SK-N-SH treated with all-trans-retinoic acid at 6 μM for 48 hours (cell line): ENCODE measurements at regions not wholly inside any gene's neighbourhood (a gene's known extent, or its start where the extent isn't known, plus 50 kb on each side); places are given as distances from the start of the nearest gene placed in this dataset.

Source experiments
- ATAC-seq: fragments of 200-7000 bp; cut with Tn5 transposase; 3 replicates; pipeline ENCODE4 v1.9.1; 2020; ENCODE audit warnings: mild to moderate bottlenecking, moderate library complexity
- ARNTL ChIP-seq: fragments of 450-650 bp; formaldehyde crosslinking; IDR thresholded peaks from 2 replicates; pipeline ENCODE4 v1.5.0; 2020; ENCODE audit warnings: low read depth, mild to moderate bottlenecking, moderate library complexity, borderline replicate concordance
- BACH2 ChIP-seq: fragments of 250-450 bp; sonication (Bioruptor Pico); IDR thresholded peaks from 2 replicates; pipeline ENCODE4 v1.9.0; 2021; ENCODE audit warnings: mild to moderate bottlenecking, borderline replicate concordance
- CREB5 ChIP-seq: fragments of 250-450 bp; sonication (Bioruptor Pico); IDR thresholded peaks from 2 replicates; pipeline ENCODE4 v1.5.1; 2020; ENCODE audit warnings: low read depth, mild to moderate bottlenecking, moderate library complexity
- CSDC2 ChIP-seq: fragments of 250-450 bp; sonication (Bioruptor Pico); IDR thresholded peaks from 2 replicates; pipeline ENCODE4 v1.5.0; 2020; ENCODE audit warnings: mild to moderate bottlenecking, moderate library complexity
- CSRNP3 ChIP-seq: fragments of 250-450 bp; sonication (Bioruptor Pico); IDR thresholded peaks from 2 replicates; pipeline ENCODE4 v1.5.1; 2021; ENCODE audit warnings: mild to moderate bottlenecking, moderate library complexity
- ESRRG ChIP-seq: fragments of 250-450 bp; sonication (Bioruptor Pico); IDR thresholded peaks from 2 replicates; pipeline ENCODE4 v1.6.1; 2021; ENCODE audit warnings: mild to moderate bottlenecking
- GLIS3 ChIP-seq: fragments of 250-450 bp; sonication (Bioruptor Pico); IDR thresholded peaks from 2 replicates; pipeline ENCODE4 v1.5.0; 2020; ENCODE audit warnings: mild to moderate bottlenecking, moderate library complexity
- ISL1 ChIP-seq: fragments of 250-450 bp; sonication (Bioruptor Pico); IDR thresholded peaks from 2 replicates; pipeline ENCODE4 v2.1.2; 2022; ENCODE audit warnings: mild to moderate bottlenecking, moderate library complexity
- OSR1 ChIP-seq: fragments of 250-450 bp; sonication (Bioruptor Pico); IDR thresholded peaks from 2 replicates; pipeline ENCODE4 v1.8.0; 2022; ENCODE audit warnings: moderate library complexity, mild to moderate bottlenecking, inconsistent platforms
- POU6F1 ChIP-seq: fragments of 250-450 bp; sonication (Bioruptor Pico); IDR thresholded peaks from 2 replicates; pipeline ENCODE4 v1.8.0; 2021; ENCODE audit warnings: low read depth, mild to moderate bottlenecking, moderate library complexity, borderline replicate concordance
- PPARA ChIP-seq: fragments of 250-450 bp; sonication (Bioruptor Pico); IDR thresholded peaks from 2 replicates; pipeline ENCODE4 v1.5.0; 2020; ENCODE audit warnings: mild to moderate bottlenecking, borderline replicate concordance
- TCF4 ChIP-seq: fragments of 250-450 bp; sonication (Bioruptor Pico); IDR thresholded peaks from 2 replicates; pipeline ENCODE4 v1.8.0; 2021; ENCODE audit warnings: mild to moderate bottlenecking, moderate library complexity, borderline replicate concordance
- TOX ChIP-seq: fragments of 250-450 bp; sonication (Bioruptor Pico); IDR thresholded peaks from 2 replicates; pipeline ENCODE4 v1.8.0; 2021; ENCODE audit warnings: mild to moderate bottlenecking, moderate library complexity, borderline replicate concordance
- TSHZ2 ChIP-seq: fragments of 250-450 bp; sonication (Bioruptor Pico); IDR thresholded peaks from 2 replicates; pipeline ENCODE4 v1.5.0; 2020; ENCODE audit warnings: mild to moderate bottlenecking, moderate library complexity
- ZC3H10 ChIP-seq: fragments of 250-450 bp; sonication (Bioruptor Pico); IDR thresholded peaks from 2 replicates; pipeline ENCODE4 v1.5.1; 2021; ENCODE audit warnings: mild to moderate bottlenecking, moderate library complexity
- ZFP3 ChIP-seq: fragments of 250-450 bp; sonication (Bioruptor Pico); IDR thresholded peaks from 2 replicates; pipeline ENCODE4 v1.5.0; 2020; ENCODE audit warnings: mild to moderate bottlenecking, moderate library complexity
- ZFP30 ChIP-seq: fragments of 450-650 bp; formaldehyde crosslinking; IDR thresholded peaks from 2 replicates; pipeline ENCODE4 v1.5.0; 2022; ENCODE audit warnings: mild to moderate bottlenecking, moderate library complexity
- ZNF565 ChIP-seq: fragments of 450-650 bp; formaldehyde crosslinking; conservative IDR thresholded peaks from 2 replicates; pipeline ENCODE4 v1.5.0; 2020; ENCODE audit warnings: low read depth, mild to moderate bottlenecking, moderate library complexity
- ZNF70 ChIP-seq: fragments of 450-650 bp; formaldehyde crosslinking; IDR thresholded peaks from 2 replicates; pipeline ENCODE4 v1.5.0; 2020; ENCODE audit warnings: mild to moderate bottlenecking, moderate library complexity
- ZNF8 ChIP-seq: fragments of 450-650 bp; formaldehyde crosslinking; IDR thresholded peaks from 2 replicates; pipeline ENCODE4 v1.5.0; 2020; ENCODE audit warnings: mild to moderate bottlenecking, moderate library complexity

GRCh38 chrX:42524379-42524778 lies 253.6 kb downstream of the PPP1R2C start:
- ATAC-seq = no peak
- peak; percentile 55 for TF ChIP-seq ISL1 (CRISPR knock-in tag)
- no peak for TF ChIP-seq BACH2
- TF ChIP-seq, all 23 proteins: peak for 1

DNA sequence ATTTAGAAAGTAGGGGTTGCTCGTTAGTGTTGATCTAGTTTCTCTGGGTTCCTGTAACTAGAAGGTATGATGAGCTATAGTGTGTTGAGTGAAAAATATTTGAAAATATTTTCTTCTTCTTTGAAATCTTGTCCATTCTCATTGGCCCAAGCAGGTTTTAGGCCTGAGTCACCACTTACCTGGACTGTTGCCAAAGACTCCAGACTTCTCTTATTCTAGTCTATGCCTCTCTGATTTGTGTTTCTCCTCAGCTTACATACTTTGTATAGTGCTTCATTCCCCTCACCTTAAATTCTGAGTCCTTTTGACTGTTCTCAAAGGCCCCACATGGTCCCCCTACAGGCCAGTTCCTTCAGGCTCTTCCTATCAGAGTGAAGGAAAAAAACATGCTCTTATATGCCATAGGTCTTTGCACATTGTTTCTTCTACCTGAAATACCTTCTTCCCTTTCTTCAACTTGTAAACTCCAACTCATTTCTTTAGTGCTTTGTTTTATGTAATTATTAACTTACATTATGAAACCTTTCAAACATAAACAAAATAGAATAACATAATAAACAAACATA lies 258.2 kb downstream of the PPP1R2C start:
- TF ChIP-seq ZFP30 (no peak), TSHZ2 (CRISPR knock-in tag) (no peak), ZNF8 (no peak), ZNF565 (CRISPR knock-in tag) (no peak), GLIS3 (CRISPR knock-in tag) (no peak), ARNTL (CRISPR knock-in tag) (no peak), ZNF70 (CRISPR knock-in tag) (no peak), ESRRG (CRISPR knock-in tag) (no peak), PPARA (CRISPR knock-in tag) (no peak), CSRNP3 (no peak), ISL1 (CRISPR knock-in tag) (no peak), OSR1 (CRISPR knock-in tag) (no peak), CSDC2 (CRISPR knock-in tag) (no peak)
- no peak for ATAC-seq

GRCh38 chrX:42515939-42516338 lies 262.0 kb downstream of the PPP1R2C start:
- ATAC-seq = no peak
- TF ChIP-seq CSDC2 (CRISPR knock-in tag) = no peak
- no peak for TF ChIP-seq GLIS3 (CRISPR knock-in tag)
- no peak for TF ChIP-seq POU6F1
- TF ChIP-seq ESRRG (CRISPR knock-in tag) = no peak
- no peak for TF ChIP-seq TSHZ2 (CRISPR knock-in tag)
- TF ChIP-seq ARNTL (CRISPR knock-in tag) = no peak
- TF ChIP-seq ZFP30 = no peak
- TF ChIP-seq OSR1 (CRISPR knock-in tag) = no peak
- no peak for TF ChIP-seq CREB5
- no peak for TF ChIP-seq CSRNP3
- no peak for TF ChIP-seq TCF4
- no peak for TF ChIP-seq TOX (CRISPR knock-in tag)
- no peak for TF ChIP-seq ZNF8
- TF ChIP-seq ZC3H10 (CRISPR knock-in tag) = no peak
- no peak for TF ChIP-seq ZNF70 (CRISPR knock-in tag)
- no peak for TF ChIP-seq ISL1 (CRISPR knock-in tag)
- no peak for TF ChIP-seq PPARA (CRISPR knock-in tag)
- no peak for TF ChIP-seq ZFP3 (CRISPR knock-in tag)
